HG02798 (cell line): ENCODE measurements at regions not wholly inside any gene's neighbourhood (a gene's known extent, or its start where the extent isn't known, plus 50 kb on each side); places are given as distances from the start of the nearest gene placed in this dataset.
"Not testable (repeated sequence)": the region's sequence is repeated elsewhere in the genome, so short reads cannot be mapped to it uniquely, and the experiment has no call there.

Source experiments
- ATAC-seq: cut with Tn5 transposase; IDR thresholded peaks from one replicate; pipeline ENCODE4 v1.9.1; 2021; ENCODE audit warnings: mild to moderate bottlenecking; ENCODE audit not compliant: unreplicated experiment, poor library complexity

DNA sequence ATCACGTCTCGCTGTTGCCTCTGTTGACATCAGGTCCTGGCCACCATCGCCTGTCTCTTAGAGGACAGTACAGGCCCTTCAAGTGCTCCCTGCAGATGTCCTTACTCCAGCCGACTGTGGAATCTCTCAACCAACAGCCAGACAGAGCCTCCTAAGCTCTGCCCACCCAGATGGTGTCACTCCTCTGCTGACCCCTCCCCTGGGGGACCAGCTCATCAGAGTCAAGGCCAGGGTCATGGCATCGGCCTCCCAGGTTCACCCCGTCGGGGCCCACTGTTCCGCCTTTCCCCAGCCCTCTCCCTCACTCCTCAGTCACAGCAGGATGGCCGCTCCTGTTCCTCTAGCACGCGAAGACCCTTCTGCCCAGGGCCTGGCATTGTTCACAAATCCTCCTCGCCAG is 157.3 kb upstream of the TMEM132C start:
- ATAC-seq: no peak

DNA sequence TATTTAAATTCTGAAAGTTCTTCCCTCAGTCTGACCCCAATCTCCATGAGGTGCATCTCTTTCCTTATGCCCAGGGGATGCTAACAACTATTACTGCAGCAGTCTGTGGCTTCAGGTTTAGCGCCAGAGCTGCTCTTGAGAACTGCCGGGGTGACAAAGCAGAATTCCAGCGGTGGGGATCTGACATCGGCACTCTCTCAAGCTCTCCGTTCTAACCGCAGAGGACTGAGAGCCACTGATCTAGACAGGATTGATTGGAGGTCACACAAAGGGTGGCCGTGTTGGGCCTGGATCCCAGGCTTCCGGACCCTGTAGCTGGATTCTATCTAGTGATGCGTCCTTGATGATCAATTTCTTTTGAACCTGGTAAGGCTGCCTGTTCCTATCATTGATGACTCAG is 155.6 kb upstream of the TMEM132C start:
- ATAC-seq: no peak

DNA sequence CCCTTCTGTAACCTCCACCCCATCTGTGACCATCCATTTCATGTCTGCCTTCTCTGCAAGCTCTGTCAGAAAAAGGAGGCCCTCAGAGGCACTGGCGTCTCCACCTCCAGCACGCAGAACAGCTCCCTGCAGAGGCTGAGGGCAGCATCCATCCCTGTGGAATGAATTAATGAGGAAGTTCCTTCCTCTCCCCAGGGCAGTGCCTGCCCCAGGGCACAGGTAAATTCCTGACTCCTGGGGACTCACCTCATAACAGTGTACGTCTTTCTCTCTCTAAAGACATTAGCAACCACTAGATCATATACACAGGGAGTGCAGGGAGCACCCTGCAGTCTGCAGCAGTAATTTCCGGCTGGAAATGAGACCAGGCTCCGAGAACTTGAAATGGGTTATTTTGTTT is 155.0 kb upstream of the TMEM132C start:
- no peak for ATAC-seq

DNA sequence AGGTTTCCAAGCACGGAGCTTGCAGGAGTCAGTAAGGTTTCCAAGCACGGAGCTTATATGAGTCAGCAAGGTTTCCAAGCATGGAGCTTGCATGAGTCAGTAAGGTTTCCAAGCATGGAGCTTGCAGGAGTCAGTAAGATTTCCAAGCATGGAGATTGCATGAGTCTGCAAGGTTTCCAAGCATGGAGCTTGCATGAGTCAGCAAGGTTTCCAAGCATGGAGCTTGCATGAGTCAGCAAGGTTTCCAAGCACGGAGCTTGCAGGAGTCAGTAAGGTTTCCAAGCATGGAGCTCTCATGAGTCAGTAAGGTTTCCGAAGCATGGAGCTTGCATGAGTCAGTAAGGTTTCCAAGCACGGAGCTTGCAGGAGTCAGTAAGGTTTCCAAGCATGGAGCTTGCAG is 153.7 kb upstream of the TMEM132C start:
- not testable (repeated sequence) for ATAC-seq

DNA sequence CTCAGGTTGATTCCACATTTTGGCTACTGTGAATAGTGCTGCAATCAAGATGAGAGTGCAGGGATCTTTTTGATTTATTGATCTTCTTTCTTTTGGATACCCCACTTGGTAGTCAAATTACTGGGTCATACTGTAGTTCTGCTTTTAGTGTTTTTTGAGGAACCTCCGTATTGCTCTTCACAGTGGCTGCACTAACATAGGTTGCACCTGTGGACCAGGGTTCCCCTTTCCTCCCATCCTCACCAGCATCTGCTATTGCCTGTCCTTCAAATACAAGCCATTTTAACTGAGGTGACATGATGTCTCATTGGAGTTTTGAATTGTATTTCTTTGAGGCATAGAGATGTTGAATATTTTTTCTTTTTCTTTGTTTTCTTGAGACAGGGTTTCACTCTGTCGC is 152.5 kb upstream of the TMEM132C start:
- ATAC-seq: no peak

DNA sequence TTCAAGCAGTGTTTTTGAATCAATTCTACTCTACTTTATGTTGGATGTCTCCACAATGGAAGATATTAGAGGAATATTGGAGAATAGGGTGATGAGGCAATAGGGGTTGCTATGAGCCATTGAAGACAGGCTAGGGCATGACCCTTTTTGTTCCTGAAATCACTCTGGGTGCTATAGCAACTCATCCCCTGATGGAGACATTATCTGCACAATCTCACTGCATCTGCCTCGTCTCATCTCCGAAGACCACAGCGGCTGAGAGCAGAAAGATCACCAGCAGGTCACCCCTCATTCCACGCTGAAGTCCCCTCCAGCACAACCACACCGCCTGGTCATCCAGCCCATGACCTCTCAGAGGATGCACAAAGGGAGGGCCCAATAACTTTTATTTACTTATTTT is 150.4 kb upstream of the TMEM132C start:
- no peak for ATAC-seq

DNA sequence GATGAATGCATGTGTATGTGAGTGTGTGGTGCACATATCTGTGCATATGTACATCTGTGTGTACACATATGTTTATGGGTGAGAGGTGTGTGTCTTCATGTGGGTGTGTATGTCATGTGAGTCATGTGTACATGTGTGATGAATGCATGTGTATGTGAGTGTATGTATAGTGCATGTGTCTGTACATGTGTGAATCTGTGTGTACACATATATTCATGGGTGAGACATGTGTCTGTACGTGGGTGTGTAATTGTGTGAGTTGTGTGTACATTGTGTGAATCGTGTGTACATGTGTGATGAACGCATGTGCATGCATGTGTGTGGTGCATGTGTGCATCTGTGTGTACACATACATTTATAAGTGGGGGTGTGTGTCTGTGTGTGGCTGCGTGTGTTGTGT is 146.9 kb upstream of the TMEM132C start:
- no peak for ATAC-seq

DNA sequence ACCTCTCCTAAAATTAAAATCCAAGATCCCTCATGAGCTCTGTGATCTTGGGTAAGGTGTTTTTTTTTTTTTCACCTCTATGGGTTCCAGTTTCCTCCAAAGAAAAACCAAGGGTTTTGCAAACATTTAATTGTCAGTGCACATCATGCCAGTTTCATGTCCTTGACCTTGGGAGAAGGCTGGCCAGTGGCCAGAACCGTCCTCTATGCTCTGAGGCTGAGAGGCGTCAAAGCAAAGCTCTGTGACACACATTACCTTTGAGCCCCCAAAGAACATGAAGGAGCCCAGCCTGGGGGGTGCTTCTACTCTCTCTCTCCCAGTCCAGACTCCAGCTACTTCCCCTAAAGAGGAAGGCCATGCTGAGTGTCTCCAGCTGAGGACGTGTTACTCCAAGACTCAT is 145.5 kb upstream of the TMEM132C start:
- ATAC-seq: no peak

DNA sequence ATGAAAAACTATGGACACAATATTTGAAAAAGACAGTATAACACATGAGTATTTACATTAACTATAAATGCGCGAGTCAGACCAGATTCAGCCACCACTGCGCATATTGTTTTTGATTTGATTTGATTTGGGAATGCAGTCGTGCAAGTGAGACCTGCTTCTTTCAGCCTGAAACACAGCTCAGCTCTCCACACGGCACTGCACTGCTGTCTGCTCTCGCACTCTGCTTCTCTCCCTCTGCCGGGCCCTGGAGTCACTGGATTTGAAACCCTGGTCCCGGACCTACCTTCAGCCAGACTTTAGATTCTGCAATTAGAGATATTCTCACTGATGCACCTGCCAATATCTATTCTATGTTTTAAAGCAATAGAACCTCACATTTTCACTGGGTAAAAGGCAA is 143.9 kb upstream of the TMEM132C start:
- ATAC-seq: no peak

DNA sequence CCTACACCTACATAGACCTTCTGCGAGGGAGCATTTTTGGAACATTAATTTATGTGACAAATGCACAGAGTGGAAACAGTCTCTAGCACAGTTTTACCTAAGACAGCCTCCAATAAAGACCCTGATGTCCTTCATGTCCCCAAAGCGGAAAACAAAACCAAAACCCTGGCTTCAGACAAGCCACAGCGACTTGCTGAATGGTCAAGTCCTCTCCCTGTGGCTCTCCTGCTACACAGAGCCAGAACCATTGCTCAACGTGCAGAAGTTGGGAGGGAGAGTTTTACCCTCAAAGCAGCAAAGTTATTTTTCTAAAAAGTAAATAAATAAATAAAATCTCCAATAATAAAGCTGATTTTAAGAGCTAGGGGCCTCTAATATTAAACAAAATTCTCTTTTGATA is 135.0 kb upstream of the TMEM132C start:
- ATAC-seq: no peak

DNA sequence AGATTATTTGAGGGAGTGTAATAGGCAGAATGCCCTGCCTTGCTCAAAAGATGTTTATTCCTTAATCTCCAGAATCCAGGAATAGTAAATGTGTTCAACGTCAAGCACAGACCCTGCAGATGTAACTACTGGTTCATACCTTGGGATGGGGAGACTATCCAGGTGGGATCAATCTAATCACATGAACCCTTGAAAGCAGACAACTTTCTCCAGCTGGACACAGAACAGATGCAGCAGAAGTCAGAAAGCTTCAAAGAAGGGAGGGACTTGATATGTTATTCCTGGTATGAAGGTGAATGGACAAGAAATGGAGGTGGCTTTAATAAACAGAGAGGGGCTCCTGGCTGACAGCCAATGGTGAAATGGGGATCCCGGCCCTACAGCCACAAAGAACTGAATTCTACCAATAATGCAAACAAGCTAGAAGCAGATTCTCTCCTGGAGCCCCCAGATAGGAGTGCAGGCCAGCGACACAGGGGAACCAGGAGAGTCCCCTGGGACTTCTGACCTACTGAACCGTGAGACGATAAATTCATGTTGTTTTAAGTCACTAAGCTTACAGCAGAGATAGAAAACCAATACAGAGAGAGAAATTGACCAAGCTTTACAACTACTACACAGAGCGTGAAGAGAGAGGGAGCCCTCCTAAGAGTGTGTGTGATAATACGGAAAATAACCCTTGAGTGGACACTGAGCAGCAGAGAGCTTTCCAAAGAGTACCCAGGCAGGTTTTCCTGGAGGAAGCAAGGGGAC is 133.5 kb upstream of the TMEM132C start:
- no peak for ATAC-seq

DNA sequence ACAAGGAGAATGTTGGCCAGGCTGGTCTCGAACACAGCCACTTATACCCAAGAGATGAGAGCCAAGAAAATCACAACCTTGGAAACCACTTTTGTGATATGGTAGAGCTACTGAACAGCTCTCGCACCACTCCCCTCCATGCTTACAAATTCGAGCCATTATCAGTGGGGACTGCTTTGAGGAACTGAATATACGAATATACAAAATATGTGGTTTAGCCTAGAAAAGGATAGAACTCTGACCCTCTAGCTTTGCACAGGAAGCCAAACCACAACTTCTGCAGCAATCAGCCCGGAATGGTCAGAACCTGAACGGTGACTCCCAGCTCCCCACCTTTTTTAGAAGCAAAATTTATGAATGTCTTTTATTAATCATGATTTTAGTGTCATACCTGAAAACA is 129.8 kb upstream of the TMEM132C start:
- peak; percentile 80 for ATAC-seq

DNA sequence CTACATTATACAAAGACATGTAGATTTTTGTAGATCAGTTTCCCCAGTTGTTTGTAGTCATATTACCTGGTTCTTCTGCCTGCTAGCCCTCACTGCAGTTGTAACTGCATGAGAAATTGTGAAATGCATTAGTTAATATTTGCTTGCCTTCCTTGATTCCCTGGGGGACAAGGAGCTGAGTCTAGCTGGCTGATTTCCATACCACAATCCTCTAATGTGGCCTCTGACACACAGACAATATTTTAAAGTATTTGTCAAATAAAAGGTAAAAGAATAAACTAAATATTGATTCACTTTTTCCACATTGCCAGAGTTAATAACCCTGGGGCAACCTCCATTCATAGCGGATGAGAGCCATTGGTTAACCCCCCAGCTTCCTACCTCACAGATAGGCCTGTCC is 128.8 kb upstream of the TMEM132C start:
- no peak for ATAC-seq

DNA sequence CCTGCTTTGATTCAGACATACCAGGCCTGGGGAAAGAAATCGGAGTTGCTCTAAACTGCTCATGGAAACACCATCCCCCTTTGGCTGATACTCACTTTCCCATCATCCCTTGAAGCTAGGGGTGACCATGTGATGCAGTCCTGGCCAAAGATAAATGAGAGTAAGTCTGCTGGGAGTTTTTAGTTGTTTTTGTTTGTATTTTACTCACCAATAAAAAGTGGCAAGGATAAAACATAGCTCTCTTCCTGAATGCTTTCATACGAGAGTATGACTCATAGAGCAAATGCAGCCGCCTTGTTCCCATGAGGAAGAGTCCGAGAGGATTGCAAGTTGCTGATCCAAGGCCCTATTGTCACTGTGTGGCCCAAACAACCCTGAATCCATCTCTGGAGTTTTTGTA is 126.4 kb upstream of the TMEM132C start:
- ATAC-seq: no peak

DNA sequence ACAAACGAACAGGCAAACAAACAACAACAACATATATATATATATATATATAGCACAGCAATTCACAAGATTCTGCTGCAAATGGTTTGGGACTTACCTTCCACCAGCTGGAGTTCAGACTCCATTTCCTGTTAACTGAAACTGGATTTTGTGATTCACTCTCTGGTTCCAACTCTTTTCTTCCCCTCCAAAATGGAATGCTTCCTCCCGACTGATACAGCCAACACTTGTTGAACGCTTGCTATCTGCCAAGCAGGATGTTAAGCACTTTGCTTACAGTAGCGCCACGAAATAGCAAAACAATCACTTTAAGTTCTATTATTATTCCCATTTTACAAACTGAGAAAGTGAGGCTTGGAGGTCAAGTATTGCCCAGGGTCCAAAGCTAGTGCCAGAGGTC is 116.0 kb upstream of the TMEM132C start:
- ATAC-seq: no peak

DNA sequence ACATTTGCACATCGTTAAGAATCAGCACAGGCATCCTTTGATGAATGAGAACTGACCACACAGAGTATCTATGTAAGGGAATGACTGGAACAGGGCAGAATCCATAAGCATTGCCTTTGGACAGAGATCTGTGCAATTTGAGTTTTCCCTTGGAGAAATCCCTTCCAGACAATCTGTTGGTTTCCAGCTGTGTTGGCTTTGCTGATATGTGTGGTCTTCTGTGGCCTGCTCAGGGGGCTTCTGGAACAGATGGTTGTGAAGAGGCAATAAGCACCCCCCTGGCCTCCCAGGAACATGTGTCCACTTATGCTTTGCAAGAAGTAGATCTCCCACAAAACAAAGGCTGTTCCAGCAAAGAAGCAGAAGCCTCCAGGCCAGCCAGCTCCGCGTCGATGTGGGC is 111.4 kb upstream of the TMEM132C start:
- ATAC-seq: no peak

DNA sequence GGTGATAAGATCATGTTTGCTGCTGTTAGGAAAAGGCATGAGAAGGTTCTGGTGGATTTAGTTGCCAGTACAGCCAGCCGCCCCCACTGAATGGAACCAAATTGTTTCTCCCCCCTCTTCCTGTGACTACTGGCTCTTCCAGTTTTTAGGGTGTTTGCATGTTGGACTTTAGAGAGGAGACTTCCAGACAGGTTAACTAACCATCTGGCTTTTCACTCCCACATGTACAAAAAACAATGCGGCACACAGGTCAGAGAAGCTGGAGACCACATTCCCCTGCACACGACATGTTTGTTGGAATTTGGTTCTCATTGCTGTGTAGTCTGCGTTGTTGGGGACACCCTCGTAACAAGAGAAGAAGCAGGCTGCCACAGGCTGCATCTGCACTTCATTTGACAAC is 103.9 kb upstream of the TMEM132C start:
- ATAC-seq: no peak

DNA sequence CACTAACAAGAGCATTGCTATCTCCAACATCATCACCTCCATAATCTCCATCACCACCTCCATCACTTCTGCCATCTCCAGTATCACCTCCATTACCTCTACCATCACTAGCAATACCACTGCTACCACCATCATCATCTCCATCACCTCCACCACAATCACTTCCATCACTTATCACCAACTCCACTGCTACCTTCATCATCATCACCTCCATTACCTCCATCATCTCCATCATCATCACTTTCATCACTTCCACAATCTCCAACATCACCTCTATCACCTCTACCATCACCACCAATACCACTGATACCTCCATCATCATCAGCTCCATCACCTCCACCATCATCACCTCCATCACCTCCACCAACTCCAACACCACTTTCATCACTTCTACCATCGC is 102.4 kb upstream of the TMEM132C start:
- no peak for ATAC-seq

DNA sequence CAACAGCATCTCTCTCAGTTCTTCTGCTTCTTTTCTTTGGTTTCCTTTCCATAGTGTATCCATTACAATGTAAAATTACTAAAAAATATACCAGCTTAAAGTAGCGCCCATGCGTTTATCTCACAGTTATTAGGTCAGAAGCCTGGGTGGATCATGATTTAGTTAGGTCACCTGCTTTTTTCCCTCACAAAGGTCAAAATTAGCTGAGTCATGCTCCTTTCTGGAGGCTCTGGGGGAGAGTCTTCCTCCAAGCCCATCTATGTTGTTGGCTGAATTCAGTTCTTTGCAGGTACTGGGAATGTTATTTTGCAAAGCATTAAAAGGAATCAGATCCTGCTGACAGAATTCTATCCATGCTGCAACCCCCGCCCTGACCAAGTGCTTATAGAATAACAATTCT is 101.6 kb upstream of the TMEM132C start:
- ATAC-seq: no peak

DNA sequence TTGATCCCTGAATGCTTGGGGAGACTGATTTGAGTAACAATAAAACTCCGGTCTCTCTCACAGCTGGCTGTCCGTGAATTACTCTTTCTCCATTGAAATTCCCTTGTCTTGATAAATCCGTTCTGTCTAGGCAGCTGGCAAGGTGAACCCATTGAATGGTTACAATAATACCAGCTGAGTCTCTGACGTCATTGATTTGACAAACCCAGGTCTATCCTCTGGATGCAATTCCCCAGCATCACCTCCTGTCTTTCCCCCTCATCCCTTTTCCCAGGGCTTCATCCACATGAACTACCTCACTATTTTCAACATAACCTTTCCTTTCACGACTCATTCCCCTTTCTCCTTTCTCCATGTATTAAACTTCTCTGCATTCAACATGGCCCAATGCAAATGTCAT is 98.7 kb upstream of the TMEM132C start:
- no peak for ATAC-seq

DNA sequence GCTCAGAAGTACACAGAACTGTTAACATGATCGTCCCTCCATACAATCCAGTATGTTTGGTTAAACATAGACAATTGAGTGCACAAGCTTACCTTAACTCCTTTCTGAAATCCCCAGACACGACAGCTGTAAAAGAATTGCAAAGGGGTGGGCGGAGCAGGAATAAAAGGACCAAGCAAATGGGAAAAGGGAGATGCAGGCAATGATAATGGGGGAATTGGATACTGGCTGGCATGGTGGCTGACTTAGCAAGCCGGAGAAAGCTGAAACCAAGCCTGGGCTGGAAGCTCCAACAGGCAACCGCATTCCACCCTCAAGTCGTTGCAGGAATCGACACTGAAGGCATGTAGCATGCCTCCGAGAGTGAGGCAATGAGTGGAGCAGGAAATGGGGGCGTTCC is 96.8 kb upstream of the TMEM132C start:
- ATAC-seq: no peak

DNA sequence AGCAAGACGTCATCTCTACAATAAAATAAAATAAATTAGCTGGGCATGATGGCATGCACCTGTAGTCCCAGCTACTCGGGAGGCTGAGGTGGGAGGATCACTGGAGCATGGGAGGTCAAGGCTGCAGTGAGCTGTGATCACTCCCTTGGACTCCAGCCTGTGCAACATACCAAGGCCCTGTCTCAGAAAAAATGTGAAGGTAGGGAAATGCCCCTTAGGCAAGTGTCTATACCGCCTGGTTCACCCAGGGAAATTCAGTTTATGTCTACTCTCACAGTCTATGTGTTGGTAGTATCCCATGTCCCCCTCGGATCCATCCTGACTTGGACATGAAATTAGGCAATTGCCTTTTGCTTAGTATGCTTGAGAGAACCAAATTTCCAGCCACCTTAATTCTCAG is 88.4 kb upstream of the TMEM132C start:
- no peak for ATAC-seq

DNA sequence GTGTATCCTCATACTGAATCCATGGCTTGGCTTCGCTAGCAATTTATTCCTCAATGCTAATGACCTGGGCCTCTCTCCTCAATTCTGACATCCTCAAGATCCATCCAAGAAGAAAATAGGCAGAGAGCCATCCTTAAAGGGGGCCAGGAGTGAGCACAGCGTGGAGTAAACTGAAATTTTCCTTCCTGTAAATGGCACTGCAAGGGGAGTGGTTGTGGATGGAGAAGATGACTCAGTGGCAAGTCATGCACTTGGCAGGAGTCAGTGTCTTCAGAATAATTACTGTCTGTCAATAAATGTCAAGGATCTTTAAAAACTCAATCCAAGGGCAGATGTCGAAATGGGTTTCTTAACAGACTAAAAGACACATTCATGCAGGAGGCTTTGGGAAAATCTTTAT is 88.0 kb upstream of the TMEM132C start:
- ATAC-seq: no peak
